ENCODE measurements at regions not wholly inside any gene's neighbourhood (a gene's known extent, or its start where the extent isn't known, plus 50 kb on each side); places are given as distances from the start of the nearest gene placed in this dataset.

DNA sequence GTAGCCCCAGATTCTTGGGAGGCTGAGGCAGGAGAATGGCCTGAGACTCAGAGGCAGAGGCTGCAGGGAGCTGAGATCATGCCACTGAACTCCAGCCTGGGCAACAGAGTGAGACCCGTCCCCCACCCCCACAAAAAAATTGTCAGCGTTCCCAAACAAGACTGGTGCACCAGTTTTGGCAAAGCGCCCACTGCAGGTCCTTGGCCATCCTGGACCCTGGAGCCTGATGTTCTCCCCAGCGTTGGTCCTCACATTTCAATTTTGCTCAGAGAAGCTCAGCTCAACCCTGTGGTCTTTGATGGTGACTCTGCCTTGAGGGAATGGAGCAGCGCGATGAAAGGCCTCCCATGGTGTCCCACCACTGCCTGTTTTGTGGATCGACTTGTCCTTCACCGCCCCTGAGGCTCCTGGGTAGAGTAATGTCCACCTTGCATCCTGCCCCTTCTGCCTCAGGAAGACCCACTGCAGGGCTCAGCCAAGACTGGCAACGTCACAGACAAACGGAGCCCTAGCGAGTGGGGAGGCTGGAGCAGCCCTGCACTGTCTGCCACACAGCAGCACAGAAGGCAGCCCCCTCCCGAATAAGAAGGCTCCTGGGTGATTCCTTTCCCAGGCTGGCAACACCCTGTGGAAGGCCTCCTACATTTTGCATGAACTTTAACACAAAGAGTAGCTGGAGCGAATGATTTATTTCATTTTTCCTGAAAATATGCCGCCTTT lies 410.9 kb downstream of the TCERG1L start:
- TF ChIP-seq, protein P1, sequence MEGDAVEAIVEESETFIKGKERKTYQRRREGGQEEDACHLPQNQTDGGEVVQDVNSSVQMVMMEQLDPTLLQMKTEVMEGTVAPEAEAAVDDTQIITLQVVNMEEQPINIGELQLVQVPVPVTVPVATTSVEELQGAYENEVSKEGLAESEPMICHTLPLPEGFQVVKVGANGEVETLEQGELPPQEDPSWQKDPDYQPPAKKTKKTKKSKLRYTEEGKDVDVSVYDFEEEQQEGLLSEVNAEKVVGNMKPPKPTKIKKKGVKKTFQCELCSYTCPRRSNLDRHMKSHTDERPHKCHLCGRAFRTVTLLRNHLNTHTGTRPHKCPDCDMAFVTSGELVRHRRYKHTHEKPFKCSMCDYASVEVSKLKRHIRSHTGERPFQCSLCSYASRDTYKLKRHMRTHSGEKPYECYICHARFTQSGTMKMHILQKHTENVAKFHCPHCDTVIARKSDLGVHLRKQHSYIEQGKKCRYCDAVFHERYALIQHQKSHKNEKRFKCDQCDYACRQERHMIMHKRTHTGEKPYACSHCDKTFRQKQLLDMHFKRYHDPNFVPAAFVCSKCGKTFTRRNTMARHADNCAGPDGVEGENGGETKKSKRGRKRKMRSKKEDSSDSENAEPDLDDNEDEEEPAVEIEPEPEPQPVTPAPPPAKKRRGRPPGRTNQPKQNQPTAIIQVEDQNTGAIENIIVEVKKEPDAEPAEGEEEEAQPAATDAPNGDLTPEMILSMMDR (IDR thresholded peaks at IDR 0.05; ENCODE audit: insufficient read depth, low read length): no peak
- no peak for TF ChIP-seq SPI1 (IDR thresholded peaks at IDR 0.05; ENCODE audit: borderline replicate concordance, low read depth)
- TF ChIP-seq, protein P2, sequence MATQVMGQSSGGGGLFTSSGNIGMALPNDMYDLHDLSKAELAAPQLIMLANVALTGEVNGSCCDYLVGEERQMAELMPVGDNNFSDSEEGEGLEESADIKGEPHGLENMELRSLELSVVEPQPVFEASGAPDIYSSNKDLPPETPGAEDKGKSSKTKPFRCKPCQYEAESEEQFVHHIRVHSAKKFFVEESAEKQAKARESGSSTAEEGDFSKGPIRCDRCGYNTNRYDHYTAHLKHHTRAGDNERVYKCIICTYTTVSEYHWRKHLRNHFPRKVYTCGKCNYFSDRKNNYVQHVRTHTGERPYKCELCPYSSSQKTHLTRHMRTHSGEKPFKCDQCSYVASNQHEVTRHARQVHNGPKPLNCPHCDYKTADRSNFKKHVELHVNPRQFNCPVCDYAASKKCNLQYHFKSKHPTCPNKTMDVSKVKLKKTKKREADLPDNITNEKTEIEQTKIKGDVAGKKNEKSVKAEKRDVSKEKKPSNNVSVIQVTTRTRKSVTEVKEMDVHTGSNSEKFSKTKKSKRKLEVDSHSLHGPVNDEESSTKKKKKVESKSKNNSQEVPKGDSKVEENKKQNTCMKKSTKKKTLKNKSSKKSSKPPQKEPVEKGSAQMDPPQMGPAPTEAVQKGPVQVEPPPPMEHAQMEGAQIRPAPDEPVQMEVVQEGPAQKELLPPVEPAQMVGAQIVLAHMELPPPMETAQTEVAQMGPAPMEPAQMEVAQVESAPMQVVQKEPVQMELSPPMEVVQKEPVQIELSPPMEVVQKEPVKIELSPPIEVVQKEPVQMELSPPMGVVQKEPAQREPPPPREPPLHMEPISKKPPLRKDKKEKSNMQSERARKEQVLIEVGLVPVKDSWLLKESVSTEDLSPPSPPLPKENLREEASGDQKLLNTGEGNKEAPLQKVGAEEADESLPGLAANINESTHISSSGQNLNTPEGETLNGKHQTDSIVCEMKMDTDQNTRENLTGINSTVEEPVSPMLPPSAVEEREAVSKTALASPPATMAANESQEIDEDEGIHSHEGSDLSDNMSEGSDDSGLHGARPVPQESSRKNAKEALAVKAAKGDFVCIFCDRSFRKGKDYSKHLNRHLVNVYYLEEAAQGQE (IDR thresholded peaks at IDR 0.05; ENCODE audit: insufficient replicate concordance, low read depth): no peak
- TF ChIP-seq GABPA (IDR thresholded peaks at IDR 0.05; ENCODE audit: low read depth): no peak
- no peak for TF ChIP-seq POLR2AphosphoS5 (IDR thresholded peaks at IDR 0.05; ENCODE audit: low read depth)

DNA sequence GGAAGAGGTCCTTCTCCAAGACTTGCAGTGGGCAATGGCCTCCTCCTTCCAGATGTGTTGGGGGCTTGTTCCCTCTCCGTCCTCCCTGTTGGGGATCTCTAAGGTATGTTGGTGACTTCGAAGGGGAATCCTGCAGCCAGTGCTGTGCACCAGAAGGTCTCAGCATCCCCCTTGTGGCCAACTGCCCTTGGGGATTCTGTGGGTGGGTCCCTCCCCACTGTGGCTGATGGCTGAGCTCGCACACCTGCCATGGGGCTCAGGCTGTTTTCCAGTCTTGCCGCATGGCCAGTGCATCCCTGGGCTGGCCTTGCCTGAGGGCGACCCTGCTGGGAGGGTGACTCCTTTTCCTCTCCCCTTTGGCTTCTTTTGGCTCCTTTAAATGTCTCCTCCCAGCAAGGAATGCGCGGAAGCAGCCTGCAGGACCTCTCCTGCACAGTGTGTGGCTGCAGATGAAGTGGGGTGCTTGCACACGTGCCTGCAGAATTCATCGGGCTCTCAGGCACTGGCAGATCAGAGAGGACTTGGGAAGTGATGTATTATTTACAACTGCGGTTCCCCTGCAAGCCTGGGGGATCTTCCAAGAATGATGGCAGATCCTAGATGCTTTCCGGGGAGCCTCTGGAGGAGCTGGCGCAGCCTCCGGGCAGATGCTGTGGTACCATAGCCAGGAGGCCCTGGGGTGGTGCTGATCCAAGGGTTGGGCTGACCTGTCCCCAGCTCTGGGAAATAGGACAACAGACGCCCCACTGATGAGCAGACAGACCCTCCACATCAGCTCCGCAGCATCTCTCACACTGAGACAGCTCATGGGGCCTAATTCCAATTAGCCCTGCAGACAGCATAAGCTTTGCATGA lies 410.0 kb downstream of the TCERG1L start:
- H3K27me3 ChIP-seq (ENCODE audit: insufficient read depth, poor library complexity, severe bottlenecking): no peaks in the 10 kb centered on the region
- no peak for DNase-seq (ENCODE audit: low read depth in 1 of 2, low spot score in 1 of 2)
- TF ChIP-seq GABPA (IDR thresholded peaks at IDR 0.05; ENCODE audit: low read depth): no peak
- TF ChIP-seq, protein P1 (IDR thresholded peaks at IDR 0.05; ENCODE audit: insufficient read depth, low read length): no peak
- TF ChIP-seq, protein P2 (IDR thresholded peaks at IDR 0.05; ENCODE audit: insufficient replicate concordance, low read depth): no peak
- TF ChIP-seq POLR2AphosphoS5 (IDR thresholded peaks at IDR 0.05; ENCODE audit: low read depth): no peak
- TF ChIP-seq SPI1 (IDR thresholded peaks at IDR 0.05; ENCODE audit: borderline replicate concordance, low read depth): no peak
- no peak overlapping the region for H3K4me3 ChIP-seq (replicated peaks; ENCODE audit: insufficient read depth, low read length)
- no peak overlapping the region for H3K27ac ChIP-seq (replicated peaks)

More for the DNA sequence above, 410.9 kb downstream of the TCERG1L start:
- no peak overlapping the region for H3K4me3 ChIP-seq (replicated peaks; ENCODE audit: insufficient read depth, low read length)
- no peak overlapping the region for H3K27ac ChIP-seq (replicated peaks)
- DNase-seq (ENCODE audit: low read depth in 1 of 2, low spot score in 1 of 2): no peak
- H3K27me3 ChIP-seq (ENCODE audit: insufficient read depth, poor library complexity, severe bottlenecking): no peaks in the 10 kb centered on the region

DNA sequence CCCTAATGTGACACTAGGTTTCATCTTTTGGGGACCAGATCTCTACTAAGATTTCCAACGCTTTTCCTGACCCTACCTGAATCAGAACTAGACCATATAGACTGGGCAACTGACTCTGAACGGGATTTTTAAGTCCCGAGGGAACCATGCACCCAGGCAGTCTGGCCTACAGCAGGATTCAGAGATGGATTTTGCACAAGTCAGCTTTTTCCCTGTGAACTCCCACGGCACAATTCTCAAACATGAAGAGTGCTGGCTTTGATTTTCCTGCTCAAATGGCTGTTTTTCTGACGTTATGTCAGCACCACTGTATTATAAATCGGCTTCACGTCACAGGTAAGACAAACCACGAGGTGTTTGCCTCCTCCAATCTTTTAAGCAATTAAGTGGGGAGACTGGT lies 409.1 kb downstream of the TCERG1L start:
- DNase-seq (ENCODE audit: low read depth in 1 of 2, low spot score in 1 of 2): no peak
- H3K4me3 ChIP-seq (replicated peaks; ENCODE audit: insufficient read depth, low read length): no peak overlapping the region
- H3K27me3 ChIP-seq (ENCODE audit: insufficient read depth, poor library complexity, severe bottlenecking): no peaks in the 10 kb centered on the region
- TF ChIP-seq SPI1 (IDR thresholded peaks at IDR 0.05; ENCODE audit: borderline replicate concordance, low read depth) (no peak), GABPA (IDR thresholded peaks at IDR 0.05; ENCODE audit: low read depth) (no peak)
- TF ChIP-seq, protein P2 (IDR thresholded peaks at IDR 0.05; ENCODE audit: insufficient replicate concordance, low read depth): no peak
- H3K27ac ChIP-seq (replicated peaks): no peak overlapping the region
